AG09309 (cell line): ENCODE measurements at regions not wholly inside any gene's neighbourhood (a gene's known extent, or its start where the extent isn't known, plus 50 kb on each side); places are given as distances from the start of the nearest gene placed in this dataset.

Experiments used
- DNase-seq: peaks from one replicate; pipeline ENCODE4 v3.0.0-alpha.2; 2010; ENCODE audit warnings: low read depth
- H3K4me3 ChIP-seq: 2 replicates; pipeline ENCODE4 v1.5.1; 2011; ENCODE audit warnings: mild to moderate bottlenecking, low read depth, low read length, moderate library complexity; ENCODE audit not compliant: control insufficient read depth
- CTCF ChIP-seq: IDR thresholded peaks from 2 replicates; pipeline ENCODE4 v1.5.1; 2011; ENCODE audit warnings: mild to moderate bottlenecking, low read depth, low read length, inconsistent platforms; ENCODE audit not compliant: insufficient read depth, control insufficient read depth; ENCODE audit errors: missing control alignments

- no peak for DNase-seq
- TF ChIP-seq CTCF: no peak
Measured at GRCh38 chr5:85716344-85717202, 901.2 kb upstream of the COX7C start.

GRCh38 chr5:85717203-85717563 lies 900.6 kb upstream of the COX7C start:
- DNase-seq: no peak
- TF ChIP-seq CTCF: no peak
- H3K4me3 ChIP-seq: no peak overlapping the region

More at GRCh38 chr5:85716344-85717202, 901.2 kb upstream of the COX7C start:
- no peak overlapping the region for H3K4me3 ChIP-seq

- H3K4me3 ChIP-seq: no peak overlapping the region
- no peak for TF ChIP-seq CTCF
- no peak for DNase-seq
Measured at GRCh38 chr5:85732185-85732584, 885.6 kb upstream of the COX7C start.

- no peak overlapping the region for H3K4me3 ChIP-seq
- TF ChIP-seq CTCF: no peak
- DNase-seq: no peak
Measured at GRCh38 chr5:85741972-85742371, 875.8 kb upstream of the COX7C start.

GRCh38 chr5:85760519-85760918 lies 857.2 kb upstream of the COX7C start:
- no peak for DNase-seq
- TF ChIP-seq CTCF: no peak
- no peak overlapping the region for H3K4me3 ChIP-seq

GRCh38 chr5:85769347-85769746 lies 848.4 kb upstream of the COX7C start:
- TF ChIP-seq CTCF: no peak
- no peak overlapping the region for H3K4me3 ChIP-seq
- no peak for DNase-seq

GRCh38 chr5:85784746-85785145 lies 833.0 kb upstream of the COX7C start:
- no peak for DNase-seq
- TF ChIP-seq CTCF: no peak
- H3K4me3 ChIP-seq: no peak overlapping the region
